ENCODE measurements at regions not wholly inside any gene's neighbourhood (a gene's known extent, or its start where the extent isn't known, plus 50 kb on each side); places are given as distances from the start of the nearest gene placed in this dataset.

- no peak for TF ChIP-seq CTCF (IDR thresholded peaks at IDR 0.05 in 2 of 3, conservative IDR thresholded peaks at IDR 0.05 in 1 of 3; ENCODE audit: borderline replicate concordance in 1 of 3, insufficient read depth in 1 of 3, low read depth in 2 of 3, low read length in 2 of 3)
- no peak for TF ChIP-seq FOSL1 (IDR thresholded peaks at IDR 0.05; ENCODE audit: low read depth)
- no peak for TF ChIP-seq RAD21 (IDR thresholded peaks at IDR 0.05; ENCODE audit: low read depth)
- TF ChIP-seq YY1 (IDR thresholded peaks at IDR 0.05; ENCODE audit: extremely low read depth, insufficient replicate concordance, low read depth, low read length), result no peak
These were observed 713.4 kb downstream of the SLITRK5 start (continued) for GRCh38 chr13:88384542-88384941.

- Histone ChIP-seq H3K9me3 (ENCODE audit: control insufficient read depth in 1 of 2, insufficient read depth in 1 of 2, low read depth in 1 of 2, low read length in 2 of 2) (0 out of 4 replicates have a peak, but pooled peaks cover 0 to 4% of the 10 kb centered on the region in 2 experiments), H3K4me1 (ENCODE audit: control insufficient read depth in 1 of 2, insufficient read depth in 2 of 2, low read length in 2 of 2) (no peaks in the 10 kb centered on the region), H4K20me1 (ENCODE audit: insufficient read depth) (no peaks in the 10 kb centered on the region), H3K4me3 (replicated peaks in 1 of 2; ENCODE audit: low read depth in 1 of 2, low read length in 2 of 2) (no peak overlapping the region), H3K79me2 (ENCODE audit: insufficient read depth, low read length) (no peaks in the 10 kb centered on the region), H3K27me3 (ENCODE audit: insufficient read depth, low read length) (no peaks in the 10 kb centered on the region), H2AFZ (ENCODE audit: low read depth, low read length, poor library complexity, severe bottlenecking) (no peak overlapping the region), H3K27ac (ENCODE audit: low read depth, low read length) (no peak overlapping the region), H3K36me3 (ENCODE audit: control insufficient read depth in 1 of 2, insufficient read depth in 2 of 2, low read length in 2 of 2) (no peaks in the 10 kb centered on the region), H3K4me2 (ENCODE audit: low read length) (no peak overlapping the region), H3K9ac (ENCODE audit: low read length) (no peak overlapping the region), H3K9me2 (ENCODE audit: insufficient read depth) (no peaks in the 10 kb centered on the region)
- no TSS peak for BruUV-seq (replicated peaks)
- no peak for DNase-seq (ENCODE audit: low read depth, low spot score)
- POLR2A ChIA-PET, result no interaction called here
- TF ChIP-seq EZH2 (IDR thresholded peaks at IDR 0.05), result no peak
- TF ChIP-seq JUND (IDR thresholded peaks at IDR 0.05), result no peak
- no peak for TF ChIP-seq CTCF (IDR thresholded peaks at IDR 0.05 in 2 of 3, conservative IDR thresholded peaks at IDR 0.05 in 1 of 3; ENCODE audit: borderline replicate concordance in 1 of 3, insufficient read depth in 1 of 3, low read depth in 2 of 3, low read length in 2 of 3)
- no peak for TF ChIP-seq ZFX (IDR thresholded peaks at IDR 0.05)
- no peak for TF ChIP-seq TCF7L2 (IDR thresholded peaks at IDR 0.05; ENCODE audit: borderline replicate concordance, extremely low read depth, insufficient read depth, insufficient read length)
- no peak for TF ChIP-seq RAD21 (IDR thresholded peaks at IDR 0.05; ENCODE audit: low read depth)
- TF ChIP-seq FOSL1 (IDR thresholded peaks at IDR 0.05; ENCODE audit: low read depth), result no peak
- TF ChIP-seq CBX3 (IDR thresholded peaks at IDR 0.05; ENCODE audit: low read depth), result no peak
- TF ChIP-seq EZH2phosphoT487 (IDR thresholded peaks at IDR 0.05; ENCODE audit: borderline replicate concordance), result no peak
- no peak for TF ChIP-seq POLR2A (IDR thresholded peaks at IDR 0.05; ENCODE audit: borderline replicate concordance, extremely low read depth, insufficient read depth, insufficient read length)
- TF ChIP-seq EGR1 (IDR thresholded peaks at IDR 0.05; ENCODE audit: low read depth), result no peak
- no peak for ATAC-seq
- RAD21 ChIA-PET (ENCODE audit: low non-redundant PET in 1 of 2, low total read pairs in 2 of 2, uncharacterized antibody in 2 of 2, unreplicated experiment in 2 of 2), result no interaction called here
- intact Hi-C loops (cut with micrococcal nuclease), result no loop called here
- CTCF ChIA-PET, result no interaction called here
These were observed 724.6 kb downstream of the SLITRK5 start for GRCh38 chr13:88395804-88396203.

Measured in HCT116 (cell line).